ENCODE measurements at regions not wholly inside any gene's neighbourhood (a gene's known extent, or its start where the extent isn't known, plus 50 kb on each side); places are given as distances from the start of the nearest gene placed in this dataset.

DNA sequence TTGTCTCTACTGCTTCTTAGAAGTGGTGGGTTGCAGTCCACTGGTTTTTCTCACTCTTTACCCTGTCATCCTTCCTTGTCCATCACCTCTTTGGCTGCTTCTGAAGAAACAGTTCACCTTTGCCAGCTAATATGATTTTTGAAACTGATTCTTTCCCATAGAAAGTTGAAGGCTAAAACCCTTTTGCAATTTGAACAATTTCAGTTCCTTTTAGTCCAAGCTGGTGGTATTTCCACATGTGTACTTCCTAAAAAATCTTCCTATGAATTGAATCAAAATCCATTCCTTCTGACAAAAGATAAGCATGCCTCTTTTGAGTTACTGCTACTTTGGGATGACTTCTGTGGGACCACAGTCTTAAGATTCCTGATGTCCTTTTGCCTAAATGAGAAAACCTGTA is 210.0 kb upstream of the MAN1A1 start:
- H3K4me1 ChIP-seq (ENCODE audit: control insufficient read depth, insufficient read depth, low read length), result no peaks in the 10 kb centered on the region
- ChIA-PET POLR2A (no interaction called here), CTCF (interaction anchor here (0.7 to 0.9 kb wide), 2 partner anchors 18 to 175 kb away, joined by 4 to 5 read pairs; no protein-coding TSS in a partner anchor)
- no peak overlapping the region for H3K27ac ChIP-seq (ENCODE audit: extremely low read depth, low read depth, low read length)
- H3K9me3 ChIP-seq (ENCODE audit: control insufficient read depth, insufficient read depth, low read depth, low read length), result no peaks in the 10 kb centered on the region
- no peak overlapping the region for H3K4me3 ChIP-seq (ENCODE audit: low read depth, low read length)
- no peaks in the 10 kb centered on the region for H3K36me3 ChIP-seq (ENCODE audit: control insufficient read depth in 2 of 2, insufficient read depth in 1 of 2, low read length in 2 of 2)
- TF ChIP-seq ZNF202 (tag by site-specific recombination; IDR thresholded peaks at IDR 0.05; ENCODE audit: borderline replicate concordance) (no peak), ZNF449 (tag by site-specific recombination; IDR thresholded peaks at IDR 0.05) (no peak), KLF10 (tag by site-specific recombination; IDR thresholded peaks at IDR 0.05) (no peak), CTCF (tag by site-specific recombination; IDR thresholded peaks at IDR 0.05) (no peak), ZNF404 (tag by site-specific recombination; IDR thresholded peaks at IDR 0.05) (no peak), PRDM10 (tag by site-specific recombination; IDR thresholded peaks at IDR 0.05) (no peak), ZNF707 (tag by site-specific recombination; IDR thresholded peaks at IDR 0.05) (no peak), ZNF426 (tag by site-specific recombination; IDR thresholded peaks at IDR 0.05) (no peak), ZNF26 (tag by site-specific recombination; IDR thresholded peaks at IDR 0.05) (no peak), MYNN (tag by site-specific recombination; IDR thresholded peaks at IDR 0.05; ENCODE audit: borderline replicate concordance) (no peak), GLIS1 (tag by site-specific recombination; IDR thresholded peaks at IDR 0.05) (no peak), ZNF776 (tag by site-specific recombination; IDR thresholded peaks at IDR 0.05; ENCODE audit: borderline replicate concordance) (no peak)
- TF ChIP-seq, protein P1, sequence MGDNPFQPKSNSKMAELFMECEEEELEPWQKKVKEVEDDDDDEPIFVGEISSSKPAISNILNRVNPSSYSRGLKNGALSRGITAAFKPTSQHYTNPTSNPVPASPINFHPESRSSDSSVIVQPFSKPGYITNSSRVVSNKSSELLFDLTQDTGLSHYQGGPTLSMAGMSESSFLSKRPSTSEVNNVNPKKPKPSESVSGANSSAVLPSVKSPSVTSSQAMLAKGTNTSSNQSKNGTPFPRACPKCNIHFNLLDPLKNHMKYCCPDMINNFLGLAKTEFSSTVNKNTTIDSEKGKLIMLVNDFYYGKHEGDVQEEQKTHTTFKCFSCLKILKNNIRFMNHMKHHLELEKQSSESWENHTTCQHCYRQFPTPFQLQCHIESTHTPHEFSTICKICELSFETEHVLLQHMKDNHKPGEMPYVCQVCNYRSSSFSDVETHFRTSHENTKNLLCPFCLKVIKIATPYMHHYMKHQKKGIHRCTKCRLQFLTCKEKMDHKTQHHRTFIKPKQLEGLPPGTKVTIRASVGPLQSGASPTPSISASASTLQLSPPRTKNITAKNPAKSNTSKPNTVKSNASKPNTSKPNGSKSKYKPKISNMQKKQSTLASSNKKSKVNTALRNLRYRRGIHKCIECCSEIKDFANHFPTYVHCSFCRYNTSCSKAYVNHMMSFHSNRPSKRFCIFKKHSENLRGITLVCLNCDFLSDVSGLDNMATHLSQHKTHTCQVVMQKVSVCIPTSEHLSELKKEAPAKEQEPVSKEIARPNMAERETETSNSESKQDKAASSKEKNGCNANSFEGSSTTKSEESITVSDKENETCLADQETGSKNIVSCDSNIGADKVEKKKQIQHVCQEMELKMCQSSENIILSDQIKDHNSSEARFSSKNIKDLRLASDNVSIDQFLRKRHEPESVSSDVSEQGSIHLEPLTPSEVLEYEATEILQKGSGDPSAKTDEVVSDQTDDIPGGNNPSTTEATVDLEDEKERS (tag by site-specific recombination; IDR thresholded peaks at IDR 0.05), result no peak
- TF ChIP-seq, protein P2, sequence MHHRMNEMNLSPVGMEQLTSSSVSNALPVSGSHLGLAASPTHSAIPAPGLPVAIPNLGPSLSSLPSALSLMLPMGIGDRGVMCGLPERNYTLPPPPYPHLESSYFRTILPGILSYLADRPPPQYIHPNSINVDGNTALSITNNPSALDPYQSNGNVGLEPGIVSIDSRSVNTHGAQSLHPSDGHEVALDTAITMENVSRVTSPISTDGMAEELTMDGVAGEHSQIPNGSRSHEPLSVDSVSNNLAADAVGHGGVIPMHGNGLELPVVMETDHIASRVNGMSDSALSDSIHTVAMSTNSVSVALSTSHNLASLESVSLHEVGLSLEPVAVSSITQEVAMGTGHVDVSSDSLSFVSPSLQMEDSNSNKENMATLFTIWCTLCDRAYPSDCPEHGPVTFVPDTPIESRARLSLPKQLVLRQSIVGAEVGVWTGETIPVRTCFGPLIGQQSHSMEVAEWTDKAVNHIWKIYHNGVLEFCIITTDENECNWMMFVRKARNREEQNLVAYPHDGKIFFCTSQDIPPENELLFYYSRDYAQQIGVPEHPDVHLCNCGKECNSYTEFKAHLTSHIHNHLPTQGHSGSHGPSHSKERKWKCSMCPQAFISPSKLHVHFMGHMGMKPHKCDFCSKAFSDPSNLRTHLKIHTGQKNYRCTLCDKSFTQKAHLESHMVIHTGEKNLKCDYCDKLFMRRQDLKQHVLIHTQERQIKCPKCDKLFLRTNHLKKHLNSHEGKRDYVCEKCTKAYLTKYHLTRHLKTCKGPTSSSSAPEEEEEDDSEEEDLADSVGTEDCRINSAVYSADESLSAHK (tag by site-specific recombination; IDR thresholded peaks at IDR 0.05), result no peak
- TF ChIP-seq, protein P3, sequence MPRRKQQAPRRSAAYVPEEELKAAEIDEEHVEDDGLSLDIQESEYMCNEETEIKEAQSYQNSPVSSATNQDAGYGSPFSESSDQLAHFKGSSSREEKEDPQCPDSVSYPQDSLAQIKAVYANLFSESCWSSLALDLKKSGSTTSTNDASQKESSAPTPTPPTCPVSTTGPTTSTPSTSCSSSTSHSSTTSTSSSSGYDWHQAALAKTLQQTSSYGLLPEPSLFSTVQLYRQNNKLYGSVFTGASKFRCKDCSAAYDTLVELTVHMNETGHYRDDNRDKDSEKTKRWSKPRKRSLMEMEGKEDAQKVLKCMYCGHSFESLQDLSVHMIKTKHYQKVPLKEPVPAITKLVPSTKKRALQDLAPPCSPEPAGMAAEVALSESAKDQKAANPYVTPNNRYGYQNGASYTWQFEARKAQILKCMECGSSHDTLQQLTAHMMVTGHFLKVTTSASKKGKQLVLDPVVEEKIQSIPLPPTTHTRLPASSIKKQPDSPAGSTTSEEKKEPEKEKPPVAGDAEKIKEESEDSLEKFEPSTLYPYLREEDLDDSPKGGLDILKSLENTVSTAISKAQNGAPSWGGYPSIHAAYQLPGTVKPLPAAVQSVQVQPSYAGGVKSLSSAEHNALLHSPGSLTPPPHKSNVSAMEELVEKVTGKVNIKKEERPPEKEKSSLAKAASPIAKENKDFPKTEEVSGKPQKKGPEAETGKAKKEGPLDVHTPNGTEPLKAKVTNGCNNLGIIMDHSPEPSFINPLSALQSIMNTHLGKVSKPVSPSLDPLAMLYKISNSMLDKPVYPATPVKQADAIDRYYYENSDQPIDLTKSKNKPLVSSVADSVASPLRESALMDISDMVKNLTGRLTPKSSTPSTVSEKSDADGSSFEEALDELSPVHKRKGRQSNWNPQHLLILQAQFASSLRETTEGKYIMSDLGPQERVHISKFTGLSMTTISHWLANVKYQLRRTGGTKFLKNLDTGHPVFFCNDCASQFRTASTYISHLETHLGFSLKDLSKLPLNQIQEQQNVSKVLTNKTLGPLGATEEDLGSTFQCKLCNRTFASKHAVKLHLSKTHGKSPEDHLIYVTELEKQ (tag by site-specific recombination; IDR thresholded peaks at IDR 0.05; ENCODE audit: borderline replicate concordance), result no peak
- TF ChIP-seq, protein P4, sequence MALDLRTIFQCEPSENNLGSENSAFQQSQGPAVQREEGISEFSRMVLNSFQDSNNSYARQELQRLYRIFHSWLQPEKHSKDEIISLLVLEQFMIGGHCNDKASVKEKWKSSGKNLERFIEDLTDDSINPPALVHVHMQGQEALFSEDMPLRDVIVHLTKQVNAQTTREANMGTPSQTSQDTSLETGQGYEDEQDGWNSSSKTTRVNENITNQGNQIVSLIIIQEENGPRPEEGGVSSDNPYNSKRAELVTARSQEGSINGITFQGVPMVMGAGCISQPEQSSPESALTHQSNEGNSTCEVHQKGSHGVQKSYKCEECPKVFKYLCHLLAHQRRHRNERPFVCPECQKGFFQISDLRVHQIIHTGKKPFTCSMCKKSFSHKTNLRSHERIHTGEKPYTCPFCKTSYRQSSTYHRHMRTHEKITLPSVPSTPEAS (tag by site-specific recombination; IDR thresholded peaks at IDR 0.05), result no peak

All from HEK293 (cell line).